K562 (cell line): ENCODE measurements at regions not wholly inside any gene's neighbourhood (a gene's known extent, or its start where the extent isn't known, plus 50 kb on each side); places are given as distances from the start of the nearest gene placed in this dataset.

Experiments
- ATAC-seq: fragments of 200-7000 bp; cut with Tn5 transposase; 3 replicates; pipeline ENCODE4 v1.9.1; 2020; ENCODE audit warnings: moderate library complexity
- BruUV-seq: library from RNA; stranded (reverse); fragments of 400-500 nt; replicated peaks from 2 replicates; lab custom pipeline; 2021; lab: Mats Ljungman, UMichigan
- CTCF ChIA-PET: fragments of 300-600 bp; formaldehyde crosslinking; extraction: SDS; loops from one replicate; lab custom pipeline; 2021; ENCODE audit warnings: low intra/inter-chr PET ratio; lab: Yijun Ruan, JAX
- POLR2A ChIA-PET: fragments of 300-600, 350-650 bp; sonication (Branson Sonifier 250); formaldehyde crosslinking; extraction: SDS; loops from one replicate; lab custom pipeline; 2021; ENCODE audit warnings: antibody characterized with exemption, inconsistent platforms; lab: Yijun Ruan, JAX
- DNase-seq, 4 experiments: peaks; one replicate each; pipeline versions ENCODE4 v3.0.0 to v3.0.0-alpha.2; 2011 to 2018; ENCODE audit warnings: low spot score in 3 of 4, mixed read lengths in 3 of 4; ENCODE audit errors: extremely low read depth in 1 of 4
- FAIRE-seq: peaks from 2 replicates; lab custom pipeline; 2011; peaks lifted over from hg19 to GRCh38; lab: Jason Lieb, UNC
- H2AFZ ChIP-seq: 2 replicates; pipeline ENCODE4 v1.6.0; 2011; ENCODE audit warnings: low read depth, low read length, control low read depth, inconsistent platforms
- H3K27ac ChIP-seq: fragments of 200-600 bp; 3 replicates; pipeline ENCODE4 v1.8.0; 2011; ENCODE audit warnings: low read depth, mild to moderate bottlenecking, control low read depth, inconsistent platforms, low read length, moderate library complexity, mixed read lengths; ENCODE audit errors: extremely low read depth
- H3K27me3 ChIP-seq, 2 experiments: fragments of 300-600 bp in 1 of 2; 2 replicates in 1 of 2; 3 replicates in 1 of 2; pipeline versions ENCODE4 v1.6.0 to v1.8.0; 2011; ENCODE audit warnings: inconsistent platforms in 2 of 2, low read length in 2 of 2, mild to moderate bottlenecking in 1 of 2, mixed read lengths in 1 of 2, moderate library complexity in 1 of 2; ENCODE audit not compliant: control insufficient read depth in 2 of 2, insufficient read depth in 2 of 2
- H3K36me3 ChIP-seq: fragments of 300-600 bp; 3 replicates; pipeline ENCODE4 v1.8.0; 2011; ENCODE audit warnings: mild to moderate bottlenecking, low read length, inconsistent platforms; ENCODE audit not compliant: control insufficient read depth, insufficient read depth
- H3K4me1 ChIP-seq, 2 experiments: fragments of 200-600 bp in 1 of 2; replicated peaks in 1 of 2; 2 replicates in 1 of 2; 3 replicates in 1 of 2; pipeline versions ENCODE4 v1.5.1 to v1.8.0; 2011; ENCODE audit warnings: inconsistent platforms in 2 of 2, low read length in 2 of 2, mild to moderate bottlenecking in 1 of 2, mixed read lengths in 1 of 2, moderate library complexity in 1 of 2; ENCODE audit not compliant: control insufficient read depth in 2 of 2, insufficient read depth in 2 of 2
- H3K4me2 ChIP-seq: 2 replicates; pipeline ENCODE4 v1.6.1; 2011; ENCODE audit warnings: low read length, control low read depth, inconsistent platforms, mixed read lengths; ENCODE audit not compliant: insufficient read depth
- H3K4me3 ChIP-seq: fragments of 200-600 bp; sonication (generic), shearing (Covaris generic); 2 replicates; pipeline ENCODE4 v1.5.1; 2016; ENCODE audit warnings: control low read depth, inconsistent platforms
- H3K79me2 ChIP-seq: fragments of 200-600 bp; 3 replicates; pipeline ENCODE4 v1.8.0; 2011; ENCODE audit warnings: low read length, inconsistent platforms; ENCODE audit not compliant: control insufficient read depth, insufficient read depth
- H3K9ac ChIP-seq, 2 experiments: 2 replicates each; pipeline versions ENCODE4 v1.6.0 to v1.6.1; 2011; ENCODE audit warnings: low read depth in 2 of 2, low read length in 2 of 2, control low read depth in 1 of 2, inconsistent platforms in 1 of 2, mild to moderate bottlenecking in 1 of 2, mixed read lengths in 1 of 2; ENCODE audit not compliant: insufficient read depth in 1 of 2
- H3K9me1 ChIP-seq: one replicate; pipeline ENCODE4 v1.6.0; 2011; ENCODE audit warnings: inconsistent platforms, mild to moderate bottlenecking, low read length, moderate library complexity; ENCODE audit not compliant: control insufficient read depth, insufficient read depth
- H3K9me3 ChIP-seq: replicated peaks from 2 replicates; pipeline ENCODE4 v1.5.1; 2011; ENCODE audit warnings: low read depth, low read length, inconsistent platforms; ENCODE audit not compliant: control insufficient read depth, insufficient read depth
- H4K20me1 ChIP-seq: replicated peaks from 2 replicates; pipeline ENCODE4 v1.6.1; 2011; ENCODE audit warnings: low read length, inconsistent platforms, mixed read lengths; ENCODE audit not compliant: control insufficient read depth, insufficient read depth
- BMI1 ChIP-seq: fragments of 150-350 bp; IDR thresholded peaks from 2 replicates; pipeline ENCODE4 v1.6.1; 2014; ENCODE audit warnings: low read length
- GATAD2B ChIP-seq: fragments of 450-650 bp; IDR thresholded peaks from 2 replicates; pipeline ENCODE4 v1.6.1; 2017; ENCODE audit warnings: mild to moderate bottlenecking, borderline replicate concordance
- LEF1 ChIP-seq: fragments of 450-650 bp; IDR thresholded peaks from 2 replicates; pipeline ENCODE4 v1.6.1; 2016; ENCODE audit warnings: mild to moderate bottlenecking
- PHF20 ChIP-seq: fragments of 450-650 bp; IDR thresholded peaks from 2 replicates; pipeline ENCODE4 v1.6.1; 2018; ENCODE audit not compliant: partially characterized antibody
- RBM34 ChIP-seq: fragments of 200-400 bp; formaldehyde crosslinking; IDR thresholded peaks from 2 replicates; pipeline ENCODE4 v1.6.1; 2018; ENCODE audit warnings: low read length, borderline replicate concordance; ENCODE audit not compliant: insufficient read depth
- RCOR1 ChIP-seq, 2 experiments: IDR thresholded peaks; 2 replicates each; pipeline ENCODE4 v1.6.1; 2012; ENCODE audit warnings: low read depth in 2 of 2, low read length in 2 of 2, borderline replicate concordance in 1 of 2, improper control_type of control experiment in 1 of 2
- TFAP4 ChIP-seq: sonication (generic); formaldehyde crosslinking; IDR thresholded peaks from 2 replicates; pipeline ENCODE4 v1.8.0; 2022; ENCODE audit warnings: missing genetic modification reagents, mild to moderate bottlenecking, moderate library complexity, borderline replicate concordance
- ZBTB40 ChIP-seq, 2 experiments: fragments of 450-650 bp in 1 of 2; sonication (generic) in 1 of 2; formaldehyde crosslinking in 1 of 2; IDR thresholded peaks; 2 replicates each; pipeline versions ENCODE4 v1.7.1 to v1.9.0; 2016 to 2022; ENCODE audit warnings: inconsistent platforms in 1 of 2, mild to moderate bottlenecking in 1 of 2, missing genetic modification reagents in 1 of 2
- ZNF253 ChIP-seq: fragments of 250-450 bp; sonication (Bioruptor Pico); conservative IDR thresholded peaks from 2 replicates; pipeline ENCODE4 v1.6.1; 2021; ENCODE audit warnings: mild to moderate bottlenecking
- WGBS: fragments of 100-300 bp; shearing (Covaris generic); methylation state at CpG from one replicate; pipeline ENCODE4 v1.1.6; 2016; ENCODE audit warnings: low coverage, mixed read lengths; ENCODE audit not compliant: insufficient coverage; ENCODE audit errors: missing lambda C conversion rate; 5-methylcytosine and 5-hydroxymethylcytosine counted together
- in situ Hi-C: fragments of 300-500 bp; cut with MboI; formaldehyde crosslinking; loops from 4 replicates; pipeline ENCODE4 v1.15.0; 2018; ENCODE audit warnings: inconsistent platforms, mixed read lengths
- intact Hi-C: fragments of 100-400 bp; cut with micrococcal nuclease; formaldehyde crosslinking; loops from 2 replicates; pipeline ENCODE4 v1.14.2; 2022
- TF ChIP-seq, protein P1 (sequence below): fragments of 250-450 bp; sonication (Bioruptor Pico); IDR thresholded peaks from 2 replicates; pipeline ENCODE4 v1.8.0; 2021; ENCODE audit warnings: mild to moderate bottlenecking, moderate library complexity

DNA sequence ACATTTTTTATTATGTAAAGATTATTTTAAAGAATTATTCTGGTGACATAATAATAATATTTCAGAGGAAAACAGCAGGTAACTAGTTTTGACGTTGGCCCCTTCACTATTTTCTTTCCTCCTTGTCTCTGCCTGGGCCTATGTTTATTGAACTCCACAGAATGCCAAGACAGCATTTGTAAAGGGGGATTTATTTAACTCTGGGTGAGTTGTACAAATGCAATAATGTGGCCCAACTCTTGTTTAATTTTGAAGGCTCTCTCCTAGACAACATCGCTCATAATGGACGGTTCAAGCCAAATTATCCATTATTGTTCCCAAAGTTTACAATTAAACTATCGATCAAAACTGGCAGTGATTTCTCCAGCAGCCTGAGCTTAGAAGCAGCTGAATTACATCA is 374.3 kb upstream of the SLC35B3 start:
- no TSS peak for BruUV-seq
- Histone ChIP-seq H3K79me2 (no peaks in the 10 kb centered on the region), H3K9me3 (no peaks in the 10 kb centered on the region; the same call in none of the 2 replicates), H3K4me2 (no peak overlapping the region), H2AFZ (no peak overlapping the region), H3K4me1 (no peaks in the 10 kb centered on the region), H3K9ac (no peak overlapping the region), H3K9me1 (no peaks in the 10 kb centered on the region), H3K27me3 (no peaks in the 10 kb centered on the region), H4K20me1 (no peaks in the 10 kb centered on the region), H3K27ac (no peak overlapping the region), H3K4me3 (no peak overlapping the region), H3K36me3 (no peaks in the 10 kb centered on the region)
- POLR2A ChIA-PET = no interaction called here
- WGBS = 1% methylated on average over 4 of the region's 4 CpGs
- in situ Hi-C loops = no loop called here
- no peak for DNase-seq
- ATAC-seq = no peak
- intact Hi-C loops = no loop called here
- no peak for FAIRE-seq
- CTCF ChIA-PET = no interaction called here
- TF ChIP-seq GATAD2B (no peak), BMI1 (no peak), RCOR1 (IDR thresholded peaks at IDR 0.05; ENCODE audit: borderline replicate concordance in 1 of 2, low read depth in 2 of 2, low read length in 2 of 2) (no peak), LEF1 (no peak), PHF20 (no peak), ZBTB40 (IDR thresholded peaks at IDR 0.05) (no peak), ZBTB40 (CRISPR knock-in tag; IDR thresholded peaks at IDR 0.05) (no peak), TFAP4 (CRISPR knock-in tag) (no peak), ZNF253 (CRISPR knock-in tag) (no peak), RBM34 (no peak)
- TF ChIP-seq, protein P1, sequence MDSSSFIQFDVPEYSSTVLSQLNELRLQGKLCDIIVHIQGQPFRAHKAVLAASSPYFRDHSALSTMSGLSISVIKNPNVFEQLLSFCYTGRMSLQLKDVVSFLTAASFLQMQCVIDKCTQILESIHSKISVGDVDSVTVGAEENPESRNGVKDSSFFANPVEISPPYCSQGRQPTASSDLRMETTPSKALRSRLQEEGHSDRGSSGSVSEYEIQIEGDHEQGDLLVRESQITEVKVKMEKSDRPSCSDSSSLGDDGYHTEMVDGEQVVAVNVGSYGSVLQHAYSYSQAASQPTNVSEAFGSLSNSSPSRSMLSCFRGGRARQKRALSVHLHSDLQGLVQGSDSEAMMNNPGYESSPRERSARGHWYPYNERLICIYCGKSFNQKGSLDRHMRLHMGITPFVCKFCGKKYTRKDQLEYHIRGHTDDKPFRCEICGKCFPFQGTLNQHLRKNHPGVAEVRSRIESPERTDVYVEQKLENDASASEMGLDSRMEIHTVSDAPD (CRISPR knock-in tag) = no peak
